ENCODE measurements at regions not wholly inside any gene's neighbourhood (a gene's known extent, or its start where the extent isn't known, plus 50 kb on each side); places are given as distances from the start of the nearest gene placed in this dataset.
A peak's percentile ranks its signal among the peaks of the same experiment; 100 is the strongest.
"Not testable (repeated sequence)": the region's sequence is repeated elsewhere in the genome, so short reads cannot be mapped to it uniquely, and the experiment has no call there.

DNA sequence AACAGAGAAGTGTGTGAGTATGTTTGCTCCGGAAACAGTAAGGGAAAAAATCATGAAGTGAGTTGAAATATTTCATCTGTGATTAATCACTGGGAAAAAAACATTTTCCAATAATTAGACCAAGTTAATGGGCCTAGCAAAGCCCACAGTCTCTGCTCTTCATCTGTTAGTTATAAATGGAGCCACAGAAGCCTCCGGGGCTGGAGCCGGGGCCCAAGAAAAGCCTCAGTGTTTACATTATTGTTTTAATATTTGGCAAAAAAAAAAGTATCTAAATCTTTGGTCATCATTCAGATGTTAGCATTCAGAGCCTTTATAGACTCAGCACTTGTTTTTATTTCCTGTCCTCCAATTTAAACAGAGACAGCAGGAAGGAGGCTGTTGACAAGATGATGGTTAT, 115.0 kb downstream of the UBE2U start:
- peak; percentile 37 for DNase-seq (ENCODE audit: low read depth)

DNA sequence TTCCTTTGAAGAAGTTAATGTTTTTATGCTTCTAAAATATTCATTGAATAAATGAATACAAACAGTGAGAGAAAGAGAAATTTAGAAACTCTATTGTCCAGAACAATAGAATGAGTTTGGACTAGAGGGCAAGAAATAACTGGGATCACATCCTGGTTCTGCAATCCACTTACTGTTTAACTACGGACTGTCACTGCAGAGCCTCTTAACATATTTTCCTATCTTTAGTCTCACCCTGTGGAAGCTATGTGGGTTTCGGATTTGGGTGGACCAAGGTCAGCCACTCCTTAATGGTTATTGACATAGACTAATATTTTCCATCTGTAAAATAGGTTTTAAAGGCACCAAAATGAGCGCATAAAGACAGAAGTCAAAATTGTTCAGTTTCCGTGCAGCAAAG, 116.6 kb downstream of the UBE2U start:
- no peak for DNase-seq (ENCODE audit: low read depth)

DNA sequence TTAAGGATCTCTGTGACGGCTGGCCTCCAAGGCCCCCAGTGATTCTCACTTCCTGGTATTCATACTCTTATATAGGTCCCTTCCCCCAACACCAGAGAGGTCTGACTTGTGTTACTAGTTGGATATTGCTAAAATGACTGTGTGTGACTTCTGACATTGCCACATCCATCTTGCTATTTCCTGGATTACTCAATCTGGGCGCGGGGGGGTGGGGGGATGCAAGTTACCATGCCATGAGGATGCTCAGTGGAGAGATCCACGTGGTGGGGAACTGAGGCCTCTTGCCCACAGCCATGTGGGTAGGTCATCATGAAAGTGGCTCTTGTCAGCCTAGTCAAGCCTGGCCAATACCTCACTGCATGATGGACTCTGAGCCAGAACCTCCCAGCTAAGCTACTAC, 117.0 kb downstream of the UBE2U start:
- DNase-seq (ENCODE audit: low read depth): peak; percentile 83

DNA sequence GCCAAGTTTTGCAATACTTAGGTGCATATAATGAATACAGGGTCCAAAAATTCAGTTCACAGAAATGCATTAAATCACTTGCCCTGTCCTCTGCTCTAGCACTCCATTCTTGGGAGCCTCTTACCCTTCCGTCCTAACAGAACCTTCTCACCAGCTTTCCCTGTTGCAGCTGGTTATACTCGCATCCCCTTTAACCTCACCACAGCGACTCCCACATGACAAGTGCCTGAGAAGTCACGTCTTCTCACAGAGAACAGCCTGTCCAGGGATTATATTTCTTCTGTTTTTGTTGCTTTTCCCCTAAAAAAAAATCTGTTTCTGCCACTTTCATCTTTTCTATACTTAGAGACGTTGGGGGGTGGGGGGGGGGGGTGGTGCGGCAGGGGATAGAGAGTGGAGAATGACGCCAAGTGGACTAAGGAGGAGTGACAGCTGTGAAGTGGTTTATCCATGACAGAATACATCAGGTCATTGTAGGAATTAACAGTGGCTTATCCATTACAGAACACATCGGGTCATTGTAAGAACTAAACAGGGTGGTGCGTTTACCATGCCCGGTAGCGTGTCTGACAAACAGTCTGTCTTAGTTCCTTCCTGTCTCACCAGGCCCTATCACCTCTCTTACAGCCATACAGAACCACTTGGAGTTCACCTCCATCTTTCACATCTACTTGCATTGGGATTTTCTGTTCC, 117.6 kb downstream of the UBE2U start:
- no peak for DNase-seq (ENCODE audit: low read depth)

DNA sequence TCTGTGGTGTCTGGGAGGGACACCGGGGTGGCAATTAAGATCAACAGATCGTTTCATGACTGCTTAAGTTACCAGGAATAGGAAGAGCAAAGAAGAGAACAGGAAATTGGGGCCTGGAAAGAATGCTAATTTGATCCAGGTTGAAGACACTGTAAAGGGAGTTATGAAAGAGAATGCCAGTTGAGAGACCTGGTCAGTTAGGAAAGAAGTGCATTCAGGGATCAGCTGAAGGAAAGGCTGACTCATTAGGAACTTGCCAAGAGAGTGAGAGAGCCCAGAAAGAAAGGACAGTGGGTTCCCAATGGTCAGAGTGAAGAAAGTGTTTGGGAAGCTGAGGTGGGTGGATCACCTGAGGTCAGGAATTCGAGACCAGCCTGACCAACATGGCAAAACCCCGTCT, 119.6 kb downstream of the UBE2U start:
- DNase-seq (ENCODE audit: low read depth): peak; percentile 20

DNA sequence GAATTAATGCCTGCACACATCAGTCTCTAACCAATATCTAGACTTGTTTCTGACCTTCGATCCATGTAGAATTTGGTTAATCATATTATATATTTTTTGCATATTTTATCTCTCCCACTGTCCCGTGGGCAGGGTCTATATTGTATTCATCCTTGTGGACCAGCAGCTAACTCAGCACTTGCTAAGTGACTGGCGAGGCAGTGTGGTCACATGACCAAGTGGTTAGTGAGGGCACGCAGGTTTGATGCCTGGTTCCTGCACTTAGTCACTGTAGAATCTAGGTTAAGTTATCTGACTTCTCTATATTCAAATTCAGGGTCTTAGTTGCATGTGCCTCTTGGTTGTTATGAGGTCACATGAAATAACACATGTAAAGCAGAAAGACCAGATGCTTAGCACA, 120.5 kb downstream of the UBE2U start:
- DNase-seq (ENCODE audit: low read depth): no peak

DNA sequence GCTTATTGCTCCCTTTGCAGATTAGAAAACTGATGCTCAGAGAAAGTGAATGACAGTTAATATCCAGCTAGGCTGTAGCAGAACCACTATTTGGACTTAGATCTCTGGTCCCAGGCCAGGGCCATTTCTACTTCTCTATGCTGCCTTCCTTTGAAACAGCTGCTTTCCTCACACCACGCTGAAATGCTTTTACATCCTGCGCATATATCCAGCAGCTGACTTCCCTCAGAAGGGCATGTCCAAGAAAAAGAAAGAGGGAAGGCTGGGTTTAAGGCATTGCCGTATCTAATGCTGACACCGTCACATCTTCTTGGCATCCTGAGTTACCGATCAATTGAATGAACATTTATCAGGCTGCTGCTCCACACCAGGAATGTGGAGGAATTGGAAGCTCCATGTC, 122.4 kb downstream of the UBE2U start:
- DNase-seq (ENCODE audit: low read depth): no peak

DNA sequence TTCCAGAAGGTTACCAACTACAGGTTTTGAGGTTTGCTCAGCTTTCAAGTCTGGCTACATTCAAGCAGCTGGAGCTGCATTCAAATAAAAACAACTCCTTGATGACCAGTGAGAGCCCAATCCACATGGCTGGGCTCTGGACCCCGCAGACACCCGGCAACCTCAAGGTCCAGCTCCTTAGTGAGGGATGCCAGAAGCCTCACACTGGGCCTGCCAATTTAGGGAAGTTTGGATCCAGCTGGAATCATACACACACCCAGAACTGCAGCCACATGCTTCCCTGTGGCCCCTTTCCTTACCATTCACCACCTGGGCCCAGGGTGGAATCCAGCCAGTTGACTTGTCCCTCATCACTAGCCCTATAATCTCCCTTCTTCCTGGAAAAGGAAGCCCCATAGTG, 123.7 kb downstream of the UBE2U start:
- DNase-seq (ENCODE audit: low read depth): no peak

DNA sequence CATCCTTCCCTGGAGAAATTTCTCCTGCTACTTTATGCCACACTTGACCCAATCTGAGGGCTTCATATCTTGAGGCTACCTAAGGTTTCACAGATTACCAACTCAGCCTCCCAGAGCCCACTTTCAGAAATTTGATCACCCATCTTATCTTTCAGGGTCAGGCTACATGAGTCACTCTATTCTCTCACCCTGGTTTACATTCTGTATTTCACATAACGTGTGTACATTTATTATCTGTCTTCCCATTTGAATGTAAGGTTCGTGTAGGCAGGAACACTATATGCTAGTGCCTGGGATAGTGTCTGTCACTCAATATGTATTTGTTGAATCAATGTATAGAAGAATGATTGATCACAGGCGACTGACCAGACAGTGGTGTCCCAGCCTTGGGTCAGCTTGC, 124.8 kb downstream of the UBE2U start:
- DNase-seq (ENCODE audit: low read depth): no peak

DNA sequence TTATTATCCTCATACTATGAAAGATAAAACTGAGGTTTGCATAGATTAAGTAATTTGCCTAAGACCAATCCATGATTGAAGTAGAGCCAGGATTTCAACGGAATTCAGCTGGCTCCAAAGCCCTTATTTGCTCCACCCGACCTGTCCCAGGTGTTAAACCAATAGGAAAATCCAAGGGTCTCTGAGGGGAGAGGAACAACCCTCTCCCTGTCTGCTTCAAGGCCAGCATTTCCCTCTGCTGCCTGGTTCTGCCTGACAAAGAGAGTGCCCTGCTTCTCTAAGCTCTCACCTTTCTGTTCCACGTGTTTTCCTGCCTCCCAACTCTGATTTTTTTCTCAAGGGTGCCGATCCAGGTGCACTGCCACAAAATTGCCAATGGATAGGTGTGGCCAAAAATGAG, 127.4 kb downstream of the UBE2U start:
- DNase-seq (ENCODE audit: low read depth): no peak

DNA sequence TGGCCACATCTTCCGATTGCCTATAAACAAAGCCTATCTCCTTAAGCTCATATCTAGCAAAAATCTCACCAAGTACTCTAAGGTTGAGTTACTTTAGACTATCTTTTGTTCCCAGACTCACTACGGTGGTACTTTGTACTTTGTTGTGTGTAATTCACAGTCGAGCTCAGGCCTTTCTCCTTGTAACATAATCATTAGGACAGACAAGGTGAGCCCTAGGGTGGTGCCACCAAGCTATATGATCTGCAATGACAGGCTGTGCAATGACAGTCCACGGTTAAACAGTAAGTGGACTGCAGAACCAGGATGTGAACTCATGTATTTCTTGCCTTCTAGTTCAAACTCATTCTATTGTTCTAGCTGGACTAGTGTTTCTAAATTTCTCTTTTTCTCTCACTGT, 132.2 kb downstream of the UBE2U start:
- no peak for DNase-seq (ENCODE audit: low read depth)

DNA sequence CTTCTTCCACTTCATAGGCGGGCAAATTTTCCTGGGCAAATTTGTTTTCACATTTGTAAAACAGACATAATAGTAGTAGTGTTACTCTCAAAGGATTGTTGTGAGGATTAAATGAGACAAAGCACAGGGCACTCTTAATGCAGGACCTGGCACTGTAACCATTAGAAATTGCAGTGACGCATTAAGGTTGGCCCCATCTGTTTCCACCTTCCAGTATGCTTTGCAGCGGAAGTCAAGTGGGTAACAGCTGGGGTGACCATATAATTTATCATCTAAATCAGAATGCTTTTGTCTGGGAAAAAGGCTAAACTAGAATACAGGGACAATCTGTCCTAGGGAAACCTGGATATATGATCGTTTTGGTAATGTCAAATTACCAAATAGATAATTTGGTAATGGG, 132.5 kb upstream of the CACHD1 start:
- DNase-seq (ENCODE audit: low read depth): no peak

DNA sequence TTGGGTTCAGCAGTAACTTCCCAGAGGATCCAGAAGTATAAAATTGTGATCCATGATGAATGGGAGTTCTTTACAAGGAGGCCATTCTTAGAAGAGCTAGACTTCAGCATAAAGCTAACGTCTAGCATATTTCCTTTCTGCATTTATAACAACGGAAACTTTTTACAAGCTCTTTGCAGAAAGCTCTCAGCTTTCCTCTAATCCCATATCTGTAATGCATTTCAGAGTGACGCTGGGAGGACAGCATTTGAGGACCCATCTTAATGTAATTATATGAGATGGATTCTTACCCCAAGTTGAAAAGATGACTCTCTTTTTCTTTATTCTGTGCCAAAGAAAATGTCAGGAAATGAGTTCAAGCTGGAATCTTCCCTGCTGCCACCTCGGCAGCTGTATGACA, 132.0 kb upstream of the CACHD1 start:
- peak; percentile 13 for DNase-seq (ENCODE audit: low read depth)

DNA sequence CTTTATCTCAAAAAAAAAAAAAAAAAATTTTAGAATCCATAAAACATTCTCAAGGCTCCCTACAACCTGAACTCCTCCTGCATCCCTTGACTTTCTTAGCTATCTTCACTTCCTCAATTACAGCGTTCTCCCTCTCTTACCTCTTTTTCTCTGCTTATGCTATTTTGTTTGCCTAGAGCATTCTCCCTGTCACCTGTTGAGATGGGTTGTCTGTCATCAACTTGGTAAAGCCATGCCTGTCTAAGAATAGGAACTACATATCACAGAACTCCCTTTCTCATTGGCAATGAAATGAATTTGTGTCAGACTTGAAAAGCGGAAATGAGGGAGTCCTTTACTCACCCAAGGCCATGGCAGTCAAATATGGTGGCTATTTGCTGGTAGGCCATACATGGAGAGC, 129.6 kb upstream of the CACHD1 start:
- DNase-seq (ENCODE audit: low read depth): no peak

DNA sequence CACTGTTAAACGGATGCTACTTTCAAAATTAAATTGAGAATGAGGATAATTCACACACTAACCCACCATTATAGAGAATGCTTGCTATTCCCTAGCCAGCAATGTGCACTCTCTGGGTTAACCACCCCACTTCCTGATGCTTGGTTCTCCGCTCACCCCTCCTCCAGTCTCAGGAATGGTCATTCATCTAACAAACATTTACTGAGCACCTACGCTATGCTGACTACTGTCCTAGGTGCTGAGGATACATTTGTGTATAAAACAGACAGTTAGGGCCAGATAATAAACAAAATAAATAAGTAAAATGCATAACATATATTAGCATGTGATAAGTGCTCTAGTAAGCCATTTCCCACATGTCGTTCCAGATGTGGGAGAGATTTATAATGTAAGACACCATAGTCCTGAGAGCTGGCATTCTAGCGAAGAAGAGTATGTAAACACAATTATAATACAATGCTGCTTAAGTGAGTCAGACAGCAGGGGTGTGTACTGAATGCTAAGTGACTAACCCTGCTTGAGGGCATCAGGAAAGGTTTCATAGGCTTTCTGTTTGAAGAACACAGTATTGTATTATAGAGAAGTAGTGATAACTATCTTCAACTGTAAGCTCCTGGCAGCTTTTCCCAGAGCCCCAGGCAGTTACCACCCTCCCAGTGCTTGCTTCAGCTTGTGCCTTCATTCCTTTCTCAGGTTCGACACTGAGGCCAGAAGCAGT, 126.7 kb upstream of the CACHD1 start:
- peak; percentile 84 for DNase-seq (ENCODE audit: low read depth)

DNA sequence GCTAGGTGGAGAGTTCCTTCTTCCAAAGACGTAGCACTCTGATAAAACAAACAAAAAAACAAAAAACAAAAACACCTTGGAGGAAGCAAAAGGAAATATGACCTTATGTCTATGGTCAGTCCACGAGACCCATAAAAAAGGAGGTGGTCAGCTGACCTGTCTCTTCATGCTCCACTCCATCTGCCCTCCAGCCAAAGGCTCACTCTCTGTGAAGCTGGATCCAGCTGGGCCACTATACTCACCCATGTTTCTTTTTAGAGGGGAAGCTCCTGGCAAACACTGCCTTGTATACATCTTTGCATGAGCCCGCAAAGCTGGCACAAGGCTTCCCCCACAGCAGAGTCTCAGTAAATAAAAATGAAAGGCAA, 126.1 kb upstream of the CACHD1 start:
- DNase-seq (ENCODE audit: low read depth): no peak

DNA sequence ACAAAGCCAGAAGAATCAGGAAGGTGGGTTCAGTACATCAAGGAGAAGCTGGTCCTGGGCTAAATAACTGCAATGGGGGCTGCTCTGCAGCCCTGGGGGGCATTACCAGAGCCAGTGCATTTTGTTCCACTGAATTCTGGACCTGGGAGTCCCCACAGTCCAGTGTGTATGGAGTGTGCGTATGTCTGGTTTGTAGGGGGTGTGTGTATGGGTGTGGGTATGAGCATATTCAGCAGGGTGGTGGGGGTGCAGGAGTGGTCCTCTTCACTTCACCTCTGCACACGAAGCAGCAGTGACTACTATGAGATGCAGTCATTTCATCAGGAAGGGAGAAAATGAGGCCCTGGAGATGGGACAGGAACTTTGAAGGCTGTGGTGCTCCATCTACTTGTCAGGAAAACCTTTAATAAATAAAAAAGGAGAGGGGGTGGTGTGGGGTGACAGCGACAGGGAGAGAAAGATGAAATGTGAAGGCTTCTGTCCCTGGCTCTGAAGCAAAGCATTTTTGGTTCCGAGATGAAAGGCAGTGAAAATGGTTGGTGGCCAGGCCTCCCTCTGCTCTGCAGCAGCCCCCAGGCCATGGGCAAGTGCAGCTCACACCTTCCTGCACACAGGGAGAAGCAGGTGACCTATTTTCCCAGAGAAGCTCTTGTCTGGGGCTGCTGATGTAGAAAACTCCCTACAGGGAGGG, 121.5 kb upstream of the CACHD1 start:
- no peak for DNase-seq (ENCODE audit: low read depth)

DNA sequence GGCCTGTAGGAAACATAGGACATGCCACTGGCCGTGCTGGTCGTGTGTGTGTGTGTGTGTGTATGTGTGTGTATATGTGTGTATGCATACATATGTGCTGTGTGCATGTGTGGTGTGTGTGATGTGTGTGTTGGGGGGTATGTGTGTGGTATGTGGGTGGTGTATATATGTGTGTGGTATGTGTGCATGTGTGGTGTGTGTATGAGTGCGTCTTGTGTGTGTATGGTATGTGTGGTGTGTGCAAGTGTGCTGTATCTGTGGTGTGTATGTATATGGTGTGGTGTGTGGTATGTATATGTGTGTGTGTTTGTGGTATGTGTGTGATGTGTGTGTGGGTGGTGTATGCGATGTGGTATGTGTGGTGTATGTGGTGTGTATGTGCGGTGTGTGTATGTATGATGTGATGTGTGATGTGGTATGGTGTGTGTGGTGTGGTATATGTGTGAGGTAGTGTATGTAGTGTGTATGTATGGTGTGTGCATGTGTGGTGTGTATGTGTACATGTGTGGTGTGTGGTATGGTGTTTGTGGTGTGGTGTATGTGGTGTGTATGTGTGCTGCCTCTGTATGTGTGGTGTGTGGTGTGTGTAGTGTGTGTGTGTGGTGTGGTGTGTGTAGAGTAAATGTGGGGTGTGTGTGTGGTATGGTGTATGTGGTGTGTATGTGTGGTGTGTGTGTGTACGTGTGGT, 120.8 kb upstream of the CACHD1 start:
- no peak for DNase-seq (ENCODE audit: low read depth)

DNA sequence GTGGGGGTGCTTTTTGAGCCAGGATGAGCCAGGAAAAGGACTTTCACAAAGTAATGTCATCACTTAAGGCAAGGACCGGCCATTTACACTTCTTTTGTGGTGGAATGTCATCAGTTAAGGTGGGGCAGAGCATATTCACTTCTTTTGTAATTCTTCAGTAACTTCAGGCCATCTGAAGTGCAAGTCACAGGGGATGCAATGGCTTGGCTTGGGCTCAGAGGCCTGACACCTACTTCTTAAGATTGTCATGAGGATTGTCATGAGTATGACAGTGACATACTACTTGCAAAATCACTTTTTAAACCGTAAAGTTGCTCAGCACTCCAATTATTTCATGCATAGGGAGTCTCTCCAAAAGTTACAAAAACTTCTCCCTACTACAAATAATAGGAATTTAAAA, 114.4 kb upstream of the CACHD1 start:
- DNase-seq (ENCODE audit: low read depth): not testable (repeated sequence)

DNA sequence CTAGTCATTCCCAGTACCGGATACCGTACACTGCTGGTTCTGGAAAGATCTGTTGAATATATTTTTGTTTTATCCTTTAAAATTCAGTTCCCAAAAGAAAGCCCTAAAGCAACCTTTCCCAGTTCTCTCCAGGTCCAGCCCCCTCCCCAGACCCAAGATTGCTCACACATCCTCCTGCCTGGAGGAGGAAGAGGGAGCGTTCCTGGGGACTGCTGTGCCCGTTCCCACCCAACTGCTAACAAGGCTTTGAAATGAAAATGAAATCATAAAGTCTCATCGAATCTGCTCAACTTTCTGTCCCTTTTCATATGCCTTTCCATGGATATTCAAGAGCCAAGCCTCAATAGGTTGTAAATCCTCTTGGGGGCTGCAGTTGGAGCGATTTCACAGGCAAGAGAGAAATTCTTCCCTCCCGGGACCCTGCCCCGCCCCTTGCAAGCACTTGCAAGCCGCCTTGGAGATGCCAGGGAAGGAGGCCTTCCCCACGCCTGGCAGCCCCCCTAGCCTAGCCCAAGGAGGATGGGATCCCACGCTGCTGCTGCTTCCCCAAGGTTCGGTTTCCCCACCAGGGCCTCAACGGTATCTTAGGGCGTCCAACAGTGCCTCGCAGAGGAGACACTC, 113.2 kb upstream of the CACHD1 start:
- no peak for DNase-seq (ENCODE audit: low read depth)

DNA sequence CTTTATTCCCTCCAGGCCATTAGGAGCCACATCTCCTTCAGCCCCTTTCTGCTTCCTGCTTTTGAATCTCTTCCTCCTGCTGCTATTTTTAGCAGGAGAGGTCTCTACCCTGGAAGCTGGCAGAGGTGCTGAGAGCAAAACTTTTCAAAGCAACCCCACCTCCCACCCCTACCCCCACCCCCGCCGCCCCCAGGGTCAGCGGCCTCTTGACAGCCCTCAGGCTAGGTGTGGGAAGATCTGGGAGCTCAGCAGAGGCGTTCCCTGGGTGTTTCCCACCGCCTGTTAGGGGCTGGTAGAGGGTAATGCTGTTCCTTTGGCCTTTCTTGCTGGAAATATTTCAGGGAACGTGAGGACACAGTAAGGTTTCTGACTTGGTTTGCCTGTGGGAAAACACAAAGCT, 112.5 kb upstream of the CACHD1 start:
- no peak for DNase-seq (ENCODE audit: low read depth)

DNA sequence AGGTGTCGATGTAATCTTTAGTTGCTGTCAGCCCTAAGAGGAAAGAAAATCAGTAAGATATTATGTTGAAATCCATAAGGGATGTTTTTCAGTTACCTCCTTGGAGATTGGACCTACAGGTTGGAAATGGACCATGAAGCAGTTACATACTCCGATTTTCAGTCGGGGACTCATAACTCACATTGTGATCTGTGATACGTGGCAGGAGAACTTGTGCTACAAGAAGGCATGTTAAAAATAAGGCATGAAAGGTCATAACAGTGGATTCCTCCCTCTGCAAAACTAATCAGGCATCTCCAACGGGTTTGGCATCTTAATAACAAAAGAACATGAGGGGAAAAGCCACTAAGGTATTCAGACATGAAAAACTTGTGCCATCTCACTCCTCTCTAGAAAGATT, 111.2 kb upstream of the CACHD1 start:
- DNase-seq (ENCODE audit: low read depth): no peak

Measured in EH (cell line).